Tibial nerve (tissue), 4 donors: ENCODE measurements at regions not wholly inside any gene's neighbourhood (a gene's known extent, or its start where the extent isn't known, plus 50 kb on each side); places are given as distances from the start of the nearest gene placed in this dataset.

Experiments used
- CTCF ChIP-seq, 5 experiments: fragments of 200-600 bp in 3 of 5; fragments of 450-650 bp in 2 of 5; sonication (generic) in 3 of 5; IDR thresholded peaks; one replicate each; pipeline ENCODE4 v1.5.1; 2016 to 2019; ENCODE audit warnings: antibody characterized with exemption in 5 of 5, mild to moderate bottlenecking in 3 of 5, moderate library complexity in 2 of 5
- EP300 ChIP-seq, 2 donors: sonication (generic); formaldehyde crosslinking; IDR thresholded peaks; one replicate each; pipeline ENCODE4 v1.6.1; 2017; ENCODE audit warnings: antibody characterized with exemption in 2 of 2, mild to moderate bottlenecking in 1 of 2
- POLR2A ChIP-seq, 2 donors: fragments of 450-650 bp; IDR thresholded peaks; one replicate each; pipeline ENCODE4 v1.6.1; 2017; ENCODE audit warnings: antibody characterized with exemption in 2 of 2, mild to moderate bottlenecking in 2 of 2, moderate library complexity in 2 of 2

GRCh38 chr18:28560331-28560730, 383.4 kb upstream of the CDH2 start:
- TF ChIP-seq POLR2A (IDR thresholded peaks at IDR 0.05) (no peak), CTCF (IDR thresholded peaks at IDR 0.05) (no peak), EP300 (IDR thresholded peaks at IDR 0.05) (no peak)
